Astrocyte (in vitro differentiated cells and primary cell): ENCODE measurements at regions not wholly inside any gene's neighbourhood (a gene's known extent, or its start where the extent isn't known, plus 50 kb on each side); places are given as distances from the start of the nearest gene placed in this dataset.

Experiments used
- CTCF ChIP-seq: IDR thresholded peaks from 2 replicates; pipeline ENCODE4 v1.5.1; 2011; ENCODE audit warnings: low read depth, mild to moderate bottlenecking, inconsistent platforms, low read length, moderate library complexity; ENCODE audit not compliant: insufficient read depth
- EZH2 ChIP-seq: IDR thresholded peaks from 2 replicates; pipeline ENCODE4 v1.6.1; 2012; ENCODE audit warnings: mild to moderate bottlenecking, low read length, inconsistent platforms; ENCODE audit not compliant: insufficient read depth

DNA sequence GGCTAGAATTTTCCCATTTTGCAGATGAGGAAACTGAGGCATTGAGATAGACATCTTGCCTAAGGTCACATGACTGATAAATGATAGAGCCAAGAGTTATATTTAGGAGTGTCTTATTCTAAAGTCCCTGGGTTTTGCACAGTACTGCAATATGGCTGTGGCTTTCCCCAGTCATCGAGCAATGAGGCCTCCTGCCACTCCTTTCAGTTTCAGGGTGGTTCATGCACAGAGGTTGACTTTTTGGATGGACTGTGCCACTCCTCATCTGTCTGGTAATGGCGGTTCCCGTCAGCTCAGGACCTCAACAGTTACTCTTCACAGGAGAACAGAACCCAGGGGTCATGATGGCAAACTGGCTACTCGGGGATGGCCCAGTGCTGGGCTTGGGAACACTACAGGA, 131.1 kb downstream of the ACKR3 start:
- TF ChIP-seq CTCF (no peak), EZH2 (no peak)
